ENCODE measurements at regions not wholly inside any gene's neighbourhood (a gene's known extent, or its start where the extent isn't known, plus 50 kb on each side); places are given as distances from the start of the nearest gene placed in this dataset.

GRCh38 chr3:81980596-81981494 lies 219.4 kb upstream of the GBE1 start:
- no peak overlapping the region for H3K27ac ChIP-seq
- WGBS, 2 donors: 68 to 72% methylated on average over 10 of the region's 10 CpGs
- no peaks in the 10 kb centered on the region for H3K4me1 ChIP-seq
- ATAC-seq (ENCODE audit: low FRiP score in 2 of 2) (no peak), DNase-seq (no peak)
- no peaks in the 10 kb centered on the region for H3K9me3 ChIP-seq
- no peaks in the 10 kb centered on the region for H3K27me3 ChIP-seq
- H3K36me3 ChIP-seq: no peaks in the 10 kb centered on the region
- TF ChIP-seq POLR2A (IDR thresholded peaks at IDR 0.05) (no peak), EP300 (IDR thresholded peaks at IDR 0.05) (no peak), POLR2AphosphoS5 (IDR thresholded peaks at IDR 0.05) (no peak)
- TF ChIP-seq, protein P1, sequence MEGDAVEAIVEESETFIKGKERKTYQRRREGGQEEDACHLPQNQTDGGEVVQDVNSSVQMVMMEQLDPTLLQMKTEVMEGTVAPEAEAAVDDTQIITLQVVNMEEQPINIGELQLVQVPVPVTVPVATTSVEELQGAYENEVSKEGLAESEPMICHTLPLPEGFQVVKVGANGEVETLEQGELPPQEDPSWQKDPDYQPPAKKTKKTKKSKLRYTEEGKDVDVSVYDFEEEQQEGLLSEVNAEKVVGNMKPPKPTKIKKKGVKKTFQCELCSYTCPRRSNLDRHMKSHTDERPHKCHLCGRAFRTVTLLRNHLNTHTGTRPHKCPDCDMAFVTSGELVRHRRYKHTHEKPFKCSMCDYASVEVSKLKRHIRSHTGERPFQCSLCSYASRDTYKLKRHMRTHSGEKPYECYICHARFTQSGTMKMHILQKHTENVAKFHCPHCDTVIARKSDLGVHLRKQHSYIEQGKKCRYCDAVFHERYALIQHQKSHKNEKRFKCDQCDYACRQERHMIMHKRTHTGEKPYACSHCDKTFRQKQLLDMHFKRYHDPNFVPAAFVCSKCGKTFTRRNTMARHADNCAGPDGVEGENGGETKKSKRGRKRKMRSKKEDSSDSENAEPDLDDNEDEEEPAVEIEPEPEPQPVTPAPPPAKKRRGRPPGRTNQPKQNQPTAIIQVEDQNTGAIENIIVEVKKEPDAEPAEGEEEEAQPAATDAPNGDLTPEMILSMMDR (IDR thresholded peaks at IDR 0.05): no peak
- H3K4me3 ChIP-seq: no peak overlapping the region

DNA sequence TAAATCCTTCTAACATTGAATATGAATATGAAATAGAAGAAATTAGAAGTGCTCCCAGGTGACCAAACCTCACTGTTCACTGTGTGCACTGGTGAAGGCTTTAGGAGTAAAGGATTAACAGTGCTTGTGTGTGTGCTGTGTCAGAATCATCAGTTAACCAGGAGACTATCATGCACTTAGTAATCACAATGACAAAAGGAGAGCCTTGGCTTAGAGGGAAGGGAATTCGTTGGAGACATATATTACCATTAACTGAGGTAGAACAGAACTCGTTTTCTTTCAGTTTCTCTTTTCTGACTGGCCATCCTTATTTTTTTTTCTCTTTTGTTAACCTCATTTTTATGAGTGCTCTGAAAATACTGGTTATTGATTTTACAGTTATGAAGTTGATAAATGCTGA lies 213.3 kb upstream of the GBE1 start:
- 56 to 67% methylated on average over 2 of the region's 2 CpGs for WGBS, 2 donors
- H3K27ac ChIP-seq: no peak overlapping the region

DNA sequence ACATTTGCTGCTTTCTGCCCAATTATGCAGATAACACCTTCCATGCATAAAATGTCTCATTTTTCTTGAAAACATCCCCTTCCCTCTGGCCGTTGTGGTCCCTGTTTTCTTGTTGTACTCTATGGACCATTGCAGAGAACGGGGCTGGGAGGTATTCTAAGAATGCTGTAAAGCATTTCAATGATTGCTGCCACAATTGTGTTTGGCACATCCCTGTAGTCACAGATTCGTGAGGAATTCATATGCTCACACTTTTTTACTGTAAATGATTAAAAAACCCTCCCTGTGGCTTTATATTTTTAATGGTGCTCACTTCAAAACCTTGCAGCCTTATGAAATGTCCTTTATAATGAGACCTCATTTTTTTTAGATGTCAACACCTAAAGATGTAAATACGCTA lies 207.2 kb upstream of the GBE1 start:
- no peaks in the 10 kb centered on the region for H3K4me1 ChIP-seq
- H3K9me3 ChIP-seq: no peaks in the 10 kb centered on the region
- 50 to 57% methylated on average over 4 of the region's 4 CpGs for WGBS, 2 donors
- DNase-seq (no peak), ATAC-seq (ENCODE audit: low FRiP score in 2 of 2) (no peak)
- H3K27ac ChIP-seq: no peak overlapping the region
- no peak overlapping the region for H3K4me3 ChIP-seq
- no peaks in the 10 kb centered on the region for H3K27me3 ChIP-seq
- H3K36me3 ChIP-seq: no peaks in the 10 kb centered on the region
- TF ChIP-seq POLR2A (IDR thresholded peaks at IDR 0.05) (no peak), POLR2AphosphoS5 (IDR thresholded peaks at IDR 0.05) (no peak), EP300 (IDR thresholded peaks at IDR 0.05) (no peak)
- TF ChIP-seq, protein P1 (IDR thresholded peaks at IDR 0.05): no peak

More for the DNA sequence above, 213.3 kb upstream of the GBE1 start:
- TF ChIP-seq EP300 (IDR thresholded peaks at IDR 0.05) (no peak), POLR2A (IDR thresholded peaks at IDR 0.05) (no peak), POLR2AphosphoS5 (IDR thresholded peaks at IDR 0.05) (no peak)
- TF ChIP-seq, protein P1 (IDR thresholded peaks at IDR 0.05): no peak
- ATAC-seq (ENCODE audit: low FRiP score in 2 of 2) (no peak), DNase-seq (no peak)
- H3K4me1 ChIP-seq: no peaks in the 10 kb centered on the region
- no peaks in the 10 kb centered on the region for H3K9me3 ChIP-seq
- no peak overlapping the region for H3K4me3 ChIP-seq
- H3K36me3 ChIP-seq: no peaks in the 10 kb centered on the region
- no peaks in the 10 kb centered on the region for H3K27me3 ChIP-seq

GRCh38 chr3:81967393-81967792 lies 205.9 kb upstream of the GBE1 start:
- ATAC-seq (ENCODE audit: low FRiP score in 2 of 2) (no peak), DNase-seq (no peak)
- H3K9me3 ChIP-seq: no peaks in the 10 kb centered on the region
- no peaks in the 10 kb centered on the region for H3K4me1 ChIP-seq
- H3K27ac ChIP-seq: no peak overlapping the region
- no peaks in the 10 kb centered on the region for H3K36me3 ChIP-seq
- no peaks in the 10 kb centered on the region for H3K27me3 ChIP-seq
- H3K4me3 ChIP-seq: no peak overlapping the region
- TF ChIP-seq POLR2A (IDR thresholded peaks at IDR 0.05) (no peak), POLR2AphosphoS5 (IDR thresholded peaks at IDR 0.05) (no peak), EP300 (IDR thresholded peaks at IDR 0.05) (no peak)
- TF ChIP-seq, protein P1 (IDR thresholded peaks at IDR 0.05): no peak

DNA sequence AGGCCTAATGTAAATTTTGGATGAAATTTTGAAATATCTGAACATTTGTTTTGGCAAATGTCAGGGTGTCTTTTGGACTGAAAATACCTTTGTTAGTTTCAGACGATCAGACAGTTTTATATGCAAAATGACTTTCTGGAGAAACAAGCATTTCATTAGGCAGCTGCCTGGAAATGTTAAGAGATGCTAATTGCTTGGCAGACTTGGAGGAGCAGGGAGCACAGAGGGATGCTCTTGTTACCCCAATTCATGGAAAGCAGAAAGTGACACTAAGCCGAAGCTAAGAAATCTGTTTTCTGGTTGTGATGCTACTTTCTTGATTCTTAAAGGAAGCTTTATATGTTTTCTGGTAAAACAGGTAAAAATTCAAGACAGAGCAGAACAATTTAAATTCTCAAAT lies 204.3 kb upstream of the GBE1 start:
- WGBS, 2 donors: 50 to 71% methylated on average over 2 of the region's 2 CpGs

More for the DNA sequence above, 204.3 kb upstream of the GBE1 start:
- H3K27ac ChIP-seq: no peak overlapping the region
- no peaks in the 10 kb centered on the region for H3K36me3 ChIP-seq
- no peaks in the 10 kb centered on the region for H3K4me1 ChIP-seq
- no peak for ATAC-seq (ENCODE audit: low FRiP score in 2 of 2)
- no peak for DNase-seq
- TF ChIP-seq POLR2A (IDR thresholded peaks at IDR 0.05) (no peak), EP300 (IDR thresholded peaks at IDR 0.05) (no peak), POLR2AphosphoS5 (IDR thresholded peaks at IDR 0.05) (no peak)
- TF ChIP-seq, protein P1 (IDR thresholded peaks at IDR 0.05): no peak
- no peaks in the 10 kb centered on the region for H3K9me3 ChIP-seq
- no peak overlapping the region for H3K4me3 ChIP-seq
- no peaks in the 10 kb centered on the region for H3K27me3 ChIP-seq

All from upper lobe of left lung (tissue), 6 donors.